GM19395 (cell line): ENCODE measurements at regions not wholly inside any gene's neighbourhood (a gene's known extent, or its start where the extent isn't known, plus 50 kb on each side); places are given as distances from the start of the nearest gene placed in this dataset.

Experiments
- ATAC-seq: cut with Tn5 transposase; IDR thresholded peaks from one replicate; pipeline ENCODE4 v1.9.1; 2021; ENCODE audit warnings: mild to moderate bottlenecking, moderate library complexity; ENCODE audit not compliant: unreplicated experiment

- ATAC-seq, result no peak
Measured at GRCh38 chr2:192315543-192315942, 120.8 kb upstream of the TMEFF2 start.

DNA sequence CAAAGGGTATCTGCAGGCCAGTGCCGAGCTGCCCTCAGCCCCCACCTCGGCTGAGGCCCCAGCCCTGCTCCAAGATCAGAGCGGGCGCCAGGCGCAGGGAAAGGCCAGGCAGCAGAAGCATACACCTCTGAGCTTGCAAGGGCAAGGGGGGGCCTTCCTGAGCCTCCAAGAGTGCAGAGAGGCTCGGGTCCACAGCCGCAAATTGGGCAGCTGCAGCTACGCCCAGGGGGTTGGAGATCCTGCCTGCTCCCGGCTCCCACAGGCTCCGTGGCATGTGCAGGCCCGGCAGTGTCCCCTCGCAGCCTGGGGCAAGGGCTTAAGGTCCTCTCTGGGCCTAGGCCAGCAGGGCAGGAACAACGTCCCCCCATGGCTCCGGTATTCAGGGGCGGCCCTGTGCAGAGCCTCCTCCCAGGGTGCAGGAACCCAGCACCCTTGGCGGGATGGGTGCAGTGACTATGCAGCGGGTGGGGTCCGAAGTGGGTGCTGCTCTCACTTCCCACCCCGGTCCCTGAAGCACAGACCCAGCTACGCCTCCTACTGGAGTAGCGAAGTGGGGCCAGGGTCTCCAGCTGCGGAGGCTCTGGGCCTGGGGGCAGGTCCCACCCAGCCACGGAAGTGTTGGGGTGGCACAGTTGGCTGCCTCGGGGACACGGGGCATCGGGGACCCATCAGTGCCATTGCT is 120.2 kb upstream of the TMEFF2 start:
- no peak for ATAC-seq

DNA sequence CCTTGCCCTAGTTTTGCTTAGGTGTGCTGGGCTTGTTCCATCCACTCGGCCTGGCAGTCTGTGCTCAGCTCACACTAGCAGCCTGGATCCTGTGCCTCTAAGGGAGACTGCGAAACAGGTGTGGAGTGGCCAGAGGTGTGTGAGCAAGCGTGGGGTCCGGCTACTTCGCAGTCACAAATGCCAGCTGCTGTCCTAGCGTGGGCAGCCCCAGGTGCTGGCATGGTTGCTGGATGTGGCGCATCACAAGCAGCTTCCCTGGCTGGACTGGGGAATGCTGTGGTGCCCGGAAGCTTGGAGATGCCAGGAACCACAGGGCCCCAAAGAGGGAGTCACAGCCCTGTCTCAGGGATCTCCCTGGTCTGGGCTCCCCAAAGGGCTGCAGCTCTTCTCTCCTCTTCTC is 119.0 kb upstream of the TMEFF2 start:
- no peak for ATAC-seq

- no peak for ATAC-seq
Measured at GRCh38 chr2:192311701-192312460, 117.1 kb upstream of the TMEFF2 start.

- ATAC-seq, result no peak
Measured at GRCh38 chr2:192307530-192307929, 112.8 kb upstream of the TMEFF2 start.

GRCh38 chr2:192298664-192299063 is 103.9 kb upstream of the TMEFF2 start:
- ATAC-seq, result no peak

GRCh38 chr2:192292478-192292877 is 97.7 kb upstream of the TMEFF2 start:
- ATAC-seq, result no peak

DNA sequence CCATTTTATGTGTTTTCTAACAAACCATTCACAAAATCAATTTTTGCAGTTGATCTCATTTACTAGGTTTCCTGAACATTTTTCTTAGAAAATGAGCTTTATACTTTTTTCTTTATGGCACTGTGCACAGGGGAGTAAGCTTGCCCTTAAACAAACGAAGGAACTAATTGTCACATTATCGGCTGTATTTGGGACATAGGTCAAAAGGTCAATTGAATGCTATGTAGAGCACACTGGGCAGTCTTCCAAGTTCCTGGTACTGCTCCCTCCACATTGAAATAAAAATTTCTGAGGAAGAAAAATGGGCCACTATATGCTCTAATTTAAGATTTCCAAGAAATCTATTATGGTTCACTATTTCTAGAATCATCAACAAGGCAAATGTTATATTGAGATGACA is 93.6 kb upstream of the TMEFF2 start:
- ATAC-seq, result no peak

DNA sequence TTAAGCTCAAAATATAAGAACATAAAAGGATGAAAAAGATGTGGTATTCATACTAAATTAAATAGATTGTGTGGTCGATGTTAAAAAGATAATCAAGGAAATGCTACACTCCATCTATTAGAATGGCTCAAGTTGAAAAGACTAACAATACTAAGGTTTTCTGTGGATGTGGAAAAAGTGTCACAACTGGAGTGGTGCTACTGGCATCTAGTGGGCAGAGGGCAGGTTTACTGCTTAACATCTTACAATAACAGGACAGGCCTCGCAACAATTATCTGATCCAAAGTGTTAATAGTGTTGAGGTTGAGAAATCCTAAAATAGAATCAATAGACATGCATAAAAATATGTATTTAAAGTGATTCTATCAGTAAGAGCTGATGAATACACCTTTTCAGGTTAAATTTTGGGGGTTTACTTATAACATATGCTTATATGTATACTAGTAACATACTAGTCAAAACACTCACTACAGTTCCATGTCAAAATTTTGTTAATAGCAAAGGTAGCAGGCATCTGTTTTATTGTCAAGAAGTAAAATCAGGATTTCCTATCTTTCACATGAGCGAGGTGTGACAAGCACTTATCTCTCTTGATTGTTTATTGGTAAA is 91.5 kb upstream of the TMEFF2 start:
- peak; percentile 64 for ATAC-seq

DNA sequence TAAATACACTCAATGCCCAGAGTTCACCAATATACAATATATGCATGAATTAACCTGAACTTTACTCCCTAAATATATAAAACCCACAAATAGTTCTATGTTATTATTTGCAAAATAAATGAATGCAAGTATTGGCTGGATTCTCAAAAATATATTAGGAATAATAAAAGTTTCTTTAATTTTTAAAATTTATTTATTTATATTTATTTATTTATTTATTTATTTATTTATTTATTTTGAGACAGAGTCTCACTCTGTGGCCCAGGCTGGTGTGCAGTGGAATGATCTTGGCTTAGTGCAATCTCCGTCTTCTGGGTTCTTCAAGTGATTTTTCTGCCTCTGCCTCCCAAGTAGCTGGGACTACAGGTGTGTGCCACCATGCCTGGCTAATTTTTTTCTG is 88.7 kb upstream of the TMEFF2 start:
- ATAC-seq, result no peak

DNA sequence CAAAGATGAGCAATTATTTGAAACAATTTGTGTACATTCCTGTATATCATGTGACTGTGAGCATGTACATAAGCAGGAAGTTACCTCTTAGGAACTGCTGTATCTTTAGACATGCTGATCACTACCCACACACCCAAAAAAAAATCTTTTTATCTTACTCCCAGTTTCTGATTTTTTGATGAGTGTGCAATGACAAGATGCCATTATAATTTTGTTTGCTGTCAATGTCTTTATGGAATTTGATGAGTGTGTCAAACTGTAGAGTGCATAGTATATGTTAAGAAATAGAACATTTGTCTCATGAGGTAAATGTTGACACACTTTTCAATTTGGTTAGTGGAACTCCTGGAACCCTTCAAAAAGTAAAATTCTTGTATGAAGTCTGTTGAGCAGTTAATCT is 84.0 kb upstream of the TMEFF2 start:
- ATAC-seq, result no peak

- ATAC-seq, result peak; percentile 58
Measured at GRCh38 chr2:192277494-192278109, 82.9 kb upstream of the TMEFF2 start.

DNA sequence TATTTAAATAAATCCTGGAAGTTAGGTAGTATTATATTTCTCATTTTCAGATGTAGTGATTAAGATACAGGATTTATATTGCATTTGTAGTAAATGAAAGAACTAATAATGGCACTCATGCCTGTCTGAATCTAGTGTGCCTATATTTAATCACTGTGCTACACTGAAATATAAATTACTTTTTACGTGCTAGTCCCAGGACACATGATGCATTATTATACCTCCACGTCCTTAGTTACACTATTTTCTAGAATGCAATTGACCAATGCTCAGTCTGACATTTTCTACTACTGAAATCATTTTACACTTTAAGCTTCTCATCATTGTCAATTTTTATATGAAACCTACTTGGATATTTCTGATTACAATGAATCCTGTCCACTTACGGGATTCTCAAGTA is 80.9 kb upstream of the TMEFF2 start:
- ATAC-seq, result no peak

- ATAC-seq, result no peak
Measured at GRCh38 chr2:192267484-192267883, 72.8 kb upstream of the TMEFF2 start.

DNA sequence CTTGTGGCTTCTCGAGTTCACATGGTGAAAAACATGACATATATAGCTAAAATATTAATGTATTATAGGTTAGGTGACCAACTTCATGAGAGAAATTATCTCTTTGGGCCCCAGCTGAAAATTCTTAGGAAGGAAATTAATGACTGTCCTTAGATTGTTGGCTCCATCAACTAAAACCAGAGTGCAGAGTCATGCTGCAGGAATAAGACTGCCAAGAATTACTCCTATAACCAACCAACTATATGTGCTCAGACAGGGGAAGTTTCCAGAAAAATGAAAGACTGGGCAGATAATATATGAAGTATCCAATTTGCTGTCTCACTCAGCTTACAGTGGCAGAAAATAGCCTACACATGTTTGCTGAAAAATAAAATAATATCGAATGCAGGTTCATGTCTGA is 71.0 kb upstream of the TMEFF2 start:
- ATAC-seq, result no peak

GRCh38 chr2:192254444-192254843 is 59.7 kb upstream of the TMEFF2 start:
- ATAC-seq, result no peak

- no peak for ATAC-seq
Measured at GRCh38 chr2:192253692-192254091, 59.0 kb upstream of the TMEFF2 start.

DNA sequence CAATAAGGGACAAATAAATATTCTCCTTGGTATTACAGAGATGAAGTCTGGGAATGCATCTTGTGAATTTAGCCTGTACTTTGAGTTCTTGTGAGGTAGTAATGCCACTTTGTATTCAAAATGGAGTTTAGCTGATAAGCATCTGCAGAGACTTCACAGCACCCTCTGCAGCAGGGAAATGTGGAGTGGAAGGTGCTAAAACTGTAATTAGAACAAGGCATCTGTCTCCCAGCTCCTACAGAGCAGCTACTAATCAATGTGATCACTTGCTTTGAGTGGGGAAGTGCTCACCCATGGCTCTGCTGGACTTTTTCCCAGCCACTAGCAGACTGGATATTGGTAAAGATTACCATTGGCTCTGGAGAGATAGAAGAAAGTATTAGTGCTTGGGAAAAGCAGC is 56.2 kb upstream of the TMEFF2 start:
- no peak for ATAC-seq

DNA sequence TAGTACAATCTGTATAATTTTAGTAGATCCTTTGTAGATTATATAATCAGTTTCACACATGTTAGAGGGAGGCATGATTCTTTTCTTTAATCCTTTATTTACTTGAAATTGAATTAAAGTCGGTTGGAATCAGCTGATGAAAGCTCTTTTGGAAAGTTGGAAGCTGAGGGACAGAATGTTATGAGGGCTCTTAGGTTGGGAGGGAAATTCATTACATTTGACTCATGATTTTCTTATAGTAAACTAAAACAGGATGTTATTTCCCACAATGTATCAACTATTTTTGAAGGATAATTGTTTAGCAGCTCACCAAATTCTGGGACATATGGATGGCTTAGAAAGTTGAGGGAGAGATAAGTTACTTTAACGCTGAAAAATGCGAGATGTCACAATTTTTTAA is 52.7 kb upstream of the TMEFF2 start:
- ATAC-seq, result no peak

DNA sequence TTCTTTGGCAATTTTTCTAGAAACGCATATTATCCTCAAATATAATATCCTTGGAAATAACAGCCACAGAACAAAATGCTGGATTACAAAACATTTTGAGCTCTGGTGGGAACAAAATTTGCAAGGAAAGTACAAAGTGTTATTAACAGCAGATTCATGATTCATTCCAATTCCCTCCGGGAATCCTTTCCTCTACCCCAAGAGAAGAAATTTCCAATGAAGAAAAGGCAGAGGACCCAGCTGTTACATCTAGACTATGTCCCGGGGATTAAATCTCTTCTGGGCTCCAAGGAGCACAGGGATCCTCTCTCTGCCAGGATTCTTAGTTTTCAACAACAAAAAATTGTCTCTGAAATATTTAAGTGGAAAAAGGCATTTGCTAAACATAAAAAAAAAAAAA is 51.6 kb upstream of the TMEFF2 start:
- no peak for ATAC-seq

GRCh38 chr2:192245329-192245728 is 50.6 kb upstream of the TMEFF2 start:
- no peak for ATAC-seq
